MG63 (cell line): ENCODE measurements at regions not wholly inside any gene's neighbourhood (a gene's known extent, or its start where the extent isn't known, plus 50 kb on each side); places are given as distances from the start of the nearest gene placed in this dataset.

Experiments used
- DNase-seq: peaks from one replicate; pipeline ENCODE4 v3.0.0-alpha.2; 2020
- H3K27me3 ChIP-seq: fragments of 250-450 bp; sonication (Bioruptor Pico); 2 replicates; pipeline ENCODE4 v1.5.1; 2020; ENCODE audit warnings: mild to moderate bottlenecking, moderate library complexity
- H3K36me3 ChIP-seq: fragments of 250-450 bp; sonication (Bioruptor Pico); 2 replicates; pipeline ENCODE4 v1.5.1; 2020; ENCODE audit warnings: mild to moderate bottlenecking, moderate library complexity
- H3K4me3 ChIP-seq: fragments of 250-450 bp; sonication (Bioruptor Pico); 2 replicates; pipeline ENCODE4 v1.5.1; 2020; ENCODE audit warnings: mild to moderate bottlenecking, moderate library complexity
- H3K9me3 ChIP-seq: fragments of 250-450 bp; sonication (Bioruptor Pico); 2 replicates; pipeline ENCODE4 v1.5.1; 2020; ENCODE audit warnings: mild to moderate bottlenecking, moderate library complexity

GRCh38 chr6:22035690-22036089 lies 261.1 kb downstream of the PRL start:
- Histone ChIP-seq H3K4me3 (no peak overlapping the region), H3K9me3 (0 out of 2 replicates have a peak, but pooled peaks cover 2% of the 10 kb centered on the region), H3K27me3 (no peaks in the 10 kb centered on the region), H3K36me3 (no peaks in the 10 kb centered on the region)
- no peak for DNase-seq

GRCh38 chr6:22036275-22036674 lies 260.6 kb downstream of the PRL start:
- H3K9me3 ChIP-seq, result 0 out of 2 replicates have a peak, but pooled peaks cover 2% of the 10 kb centered on the region
- no peaks in the 10 kb centered on the region for H3K27me3 ChIP-seq
- no peak overlapping the region for H3K4me3 ChIP-seq
- H3K36me3 ChIP-seq, result no peaks in the 10 kb centered on the region
- no peak for DNase-seq

- Histone ChIP-seq H3K27me3 (no peaks in the 10 kb centered on the region), H3K4me3 (no peak overlapping the region), H3K9me3 (0 out of 2 replicates have a peak, but pooled peaks cover 2% of the 10 kb centered on the region), H3K36me3 (no peaks in the 10 kb centered on the region)
- no peak for DNase-seq
Measured at GRCh38 chr6:22036699-22037098, 260.1 kb downstream of the PRL start.

GRCh38 chr6:22041797-22042480 lies 254.9 kb downstream of the PRL start:
- 0 out of 2 replicates have a peak, but pooled peaks cover 2% of the 10 kb centered on the region for H3K9me3 ChIP-seq
- H3K4me3 ChIP-seq, result no peak overlapping the region
- DNase-seq, result peak; percentile 31
- no peaks in the 10 kb centered on the region for H3K27me3 ChIP-seq
- no peaks in the 10 kb centered on the region for H3K36me3 ChIP-seq

- peak; percentile 32 for DNase-seq
- H3K4me3 ChIP-seq, result no peak overlapping the region
- no peaks in the 10 kb centered on the region for H3K36me3 ChIP-seq
- 0 out of 2 replicates have a peak, but pooled peaks cover 2% of the 10 kb centered on the region for H3K9me3 ChIP-seq
- H3K27me3 ChIP-seq, result no peaks in the 10 kb centered on the region
Measured at GRCh38 chr6:22042706-22043105, 254.1 kb downstream of the PRL start.

GRCh38 chr6:22043284-22043962 lies 253.4 kb downstream of the PRL start:
- DNase-seq, result peak; percentile 28
- H3K9me3 ChIP-seq, result 0 out of 2 replicates have a peak, but pooled peaks cover 2% of the 10 kb centered on the region
- H3K4me3 ChIP-seq, result no peak overlapping the region
- H3K36me3 ChIP-seq, result no peaks in the 10 kb centered on the region
- H3K27me3 ChIP-seq, result no peaks in the 10 kb centered on the region

GRCh38 chr6:22045261-22045912 lies 251.4 kb downstream of the PRL start:
- no peaks in the 10 kb centered on the region for H3K36me3 ChIP-seq
- no peaks in the 10 kb centered on the region for H3K27me3 ChIP-seq
- 0 out of 2 replicates have a peak, but pooled peaks cover 2% of the 10 kb centered on the region for H3K9me3 ChIP-seq
- no peak for DNase-seq
- no peak overlapping the region for H3K4me3 ChIP-seq

GRCh38 chr6:22049002-22049401 lies 247.8 kb downstream of the PRL start:
- H3K4me3 ChIP-seq, result no peak overlapping the region
- no peak for DNase-seq
- no peaks in the 10 kb centered on the region for H3K36me3 ChIP-seq
- no peaks in the 10 kb centered on the region for H3K27me3 ChIP-seq
- H3K9me3 ChIP-seq, result no peaks in the 10 kb centered on the region

GRCh38 chr6:22053391-22053997 lies 243.3 kb downstream of the PRL start:
- Histone ChIP-seq H3K36me3 (no peaks in the 10 kb centered on the region), H3K9me3 (no peaks in the 10 kb centered on the region), H3K4me3 (no peak overlapping the region), H3K27me3 (no peaks in the 10 kb centered on the region)
- DNase-seq, result no peak

GRCh38 chr6:22056398-22056797 lies 240.4 kb downstream of the PRL start:
- Histone ChIP-seq H3K27me3 (no peaks in the 10 kb centered on the region), H3K4me3 (no peak overlapping the region), H3K9me3 (no peaks in the 10 kb centered on the region), H3K36me3 (no peaks in the 10 kb centered on the region)
- no peak for DNase-seq

GRCh38 chr6:22057962-22058361 lies 238.9 kb downstream of the PRL start:
- Histone ChIP-seq H3K27me3 (no peaks in the 10 kb centered on the region), H3K4me3 (no peak overlapping the region), H3K36me3 (no peaks in the 10 kb centered on the region), H3K9me3 (no peaks in the 10 kb centered on the region)
- DNase-seq, result no peak

GRCh38 chr6:22059126-22059525 lies 237.7 kb downstream of the PRL start:
- no peak overlapping the region for H3K4me3 ChIP-seq
- no peak for DNase-seq
- no peaks in the 10 kb centered on the region for H3K9me3 ChIP-seq
- no peaks in the 10 kb centered on the region for H3K36me3 ChIP-seq
- no peaks in the 10 kb centered on the region for H3K27me3 ChIP-seq

- no peak overlapping the region for H3K4me3 ChIP-seq
- H3K9me3 ChIP-seq, result no peaks in the 10 kb centered on the region
- no peaks in the 10 kb centered on the region for H3K27me3 ChIP-seq
- DNase-seq, result no peak
- H3K36me3 ChIP-seq, result no peaks in the 10 kb centered on the region
Measured at GRCh38 chr6:22059946-22060345, 236.9 kb downstream of the PRL start.

GRCh38 chr6:22062807-22063408 lies 233.9 kb downstream of the PRL start:
- no peaks in the 10 kb centered on the region for H3K36me3 ChIP-seq
- no peaks in the 10 kb centered on the region for H3K27me3 ChIP-seq
- DNase-seq, result no peak
- H3K4me3 ChIP-seq, result no peak overlapping the region
- no peaks in the 10 kb centered on the region for H3K9me3 ChIP-seq

- Histone ChIP-seq H3K9me3 (no peaks in the 10 kb centered on the region), H3K4me3 (no peak overlapping the region), H3K27me3 (no peaks in the 10 kb centered on the region), H3K36me3 (no peaks in the 10 kb centered on the region)
- DNase-seq, result no peak
Measured at GRCh38 chr6:22064558-22064957, 232.3 kb downstream of the PRL start.

GRCh38 chr6:22067122-22067521 lies 229.7 kb downstream of the PRL start:
- peak; percentile 7 for DNase-seq
- Histone ChIP-seq H3K27me3 (no peaks in the 10 kb centered on the region), H3K9me3 (no peaks in the 10 kb centered on the region), H3K4me3 (no peak overlapping the region), H3K36me3 (no peaks in the 10 kb centered on the region)

GRCh38 chr6:22067671-22068070 lies 229.2 kb downstream of the PRL start:
- Histone ChIP-seq H3K27me3 (no peaks in the 10 kb centered on the region), H3K9me3 (no peaks in the 10 kb centered on the region), H3K4me3 (no peak overlapping the region), H3K36me3 (no peaks in the 10 kb centered on the region)
- no peak for DNase-seq
